ENCODE measurements at regions not wholly inside any gene's neighbourhood (a gene's known extent, or its start where the extent isn't known, plus 50 kb on each side); places are given as distances from the start of the nearest gene placed in this dataset.

DNA sequence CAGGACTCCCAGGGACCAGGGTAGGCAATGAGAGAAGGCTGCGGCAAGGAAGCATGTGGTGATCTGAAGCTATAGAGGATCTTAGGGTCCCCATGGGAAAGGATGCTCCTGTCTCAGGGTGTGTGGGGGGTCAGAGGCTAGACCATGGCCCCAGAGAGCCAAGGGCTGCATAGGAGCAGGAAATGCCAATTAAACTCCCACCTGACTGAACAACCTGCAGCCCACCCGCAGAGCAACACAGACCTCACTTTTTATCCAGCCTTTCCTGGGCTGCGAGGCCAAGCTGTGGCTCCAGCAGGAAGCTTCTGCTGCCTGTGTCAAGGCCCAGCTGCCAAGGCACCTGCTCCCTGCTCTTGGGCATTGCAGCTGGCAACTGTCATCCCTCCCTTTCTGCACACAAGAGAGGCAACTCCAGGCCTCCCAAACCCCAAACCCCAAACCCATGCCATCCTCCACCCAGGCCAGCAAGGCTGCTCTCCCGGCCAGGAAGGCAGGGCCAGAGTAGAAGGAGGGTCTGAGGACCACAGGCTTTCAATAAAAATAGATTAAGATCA is 290.1 kb downstream of the FOXO1 start:
- POLR2A ChIA-PET = no interaction called here
- no peaks in the 10 kb centered on the region for H3K4me1 ChIP-seq (ENCODE audit: control insufficient read depth, insufficient read depth, low read length)
- no TSS peak for BruUV-seq (replicated peaks)
- FAIRE-seq (no peak), DNase-seq (ENCODE audit: low read depth, low spot score) (no peak), ATAC-seq (no peak)
- peaks cover 2% of the 10 kb centered on the region; the same call in 1 of the 3 replicates for H3K9me3 ChIP-seq (replicated peaks; ENCODE audit: control insufficient read depth, insufficient read depth, low read length)
- H3K27ac ChIP-seq (ENCODE audit: control insufficient read depth, insufficient read depth) = no peak overlapping the region
- in situ Hi-C loops (cut with MboI) (no loop called here), intact Hi-C loops (cut with micrococcal nuclease; ENCODE audit: unreplicated experiment) (no loop called here)
- no peaks in the 10 kb centered on the region for H3K36me3 ChIP-seq (ENCODE audit: control insufficient read depth in 2 of 2, insufficient read depth in 2 of 2, low read length in 1 of 2)
- CTCF ChIA-PET = interaction anchor here (0.6 kb wide), 1 partner anchor 51 kb away, joined by 3 read pairs; no protein-coding TSS in a partner anchor
- SMC1A ChIA-PET (ENCODE audit: uncharacterized antibody, unreplicated experiment) = interaction anchor here (1.0 to 1.1 kb wide), 2 partner anchors 12 to 56 kb away, joined by 3 to 4 read pairs; no protein-coding TSS in a partner anchor
- WGBS (ENCODE audit: insufficient coverage, insufficient replicate concordance, low lambda C conversion rate, missing lambda C conversion rate) = 66% methylated on average over 4 of the region's 4 CpGs
- H3K4me2 ChIP-seq (ENCODE audit: control insufficient read depth, insufficient read depth) = no peak overlapping the region
- TF ChIP-seq EED (IDR thresholded peaks at IDR 0.05; ENCODE audit: low read depth) (no peak), IKZF1 (conservative IDR thresholded peaks at IDR 0.05) (no peak), SREBF2 (IDR thresholded peaks at IDR 0.05; ENCODE audit: low read length) (no peak), ESRRA (IDR thresholded peaks at IDR 0.05; ENCODE audit: low read length) (no peak), ZNF622 (IDR thresholded peaks at IDR 0.05) (no peak), SUPT20H (IDR thresholded peaks at IDR 0.05; ENCODE audit: borderline replicate concordance, control insufficient read depth, low read depth, low read length) (no peak), POLR2AphosphoS5 (IDR thresholded peaks at IDR 0.05; ENCODE audit: low read length) (no peak)
- TF ChIP-seq, protein P1, sequence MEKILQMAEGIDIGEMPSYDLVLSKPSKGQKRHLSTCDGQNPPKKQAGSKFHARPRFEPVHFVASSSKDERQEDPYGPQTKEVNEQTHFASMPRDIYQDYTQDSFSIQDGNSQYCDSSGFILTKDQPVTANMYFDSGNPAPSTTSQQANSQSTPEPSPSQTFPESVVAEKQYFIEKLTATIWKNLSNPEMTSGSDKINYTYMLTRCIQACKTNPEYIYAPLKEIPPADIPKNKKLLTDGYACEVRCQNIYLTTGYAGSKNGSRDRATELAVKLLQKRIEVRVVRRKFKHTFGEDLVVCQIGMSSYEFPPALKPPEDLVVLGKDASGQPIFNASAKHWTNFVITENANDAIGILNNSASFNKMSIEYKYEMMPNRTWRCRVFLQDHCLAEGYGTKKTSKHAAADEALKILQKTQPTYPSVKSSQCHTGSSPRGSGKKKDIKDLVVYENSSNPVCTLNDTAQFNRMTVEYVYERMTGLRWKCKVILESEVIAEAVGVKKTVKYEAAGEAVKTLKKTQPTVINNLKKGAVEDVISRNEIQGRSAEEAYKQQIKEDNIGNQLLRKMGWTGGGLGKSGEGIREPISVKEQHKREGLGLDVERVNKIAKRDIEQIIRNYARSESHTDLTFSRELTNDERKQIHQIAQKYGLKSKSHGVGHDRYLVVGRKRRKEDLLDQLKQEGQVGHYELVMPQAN (conservative IDR thresholded peaks at IDR 0.05) = no peak
- H4K20me1 ChIP-seq (ENCODE audit: control insufficient read depth, insufficient read depth) = no peaks in the 10 kb centered on the region
- no peaks in the 10 kb centered on the region for H3K79me2 ChIP-seq (ENCODE audit: control insufficient read depth, insufficient read depth, low read length)
- H3K4me3 ChIP-seq = no peak overlapping the region
- H3K9ac ChIP-seq (ENCODE audit: control insufficient read depth, insufficient read depth, low read length) = no peak overlapping the region
- no peak overlapping the region for H2AFZ ChIP-seq (ENCODE audit: control insufficient read depth, low read depth, low read length)
- no peaks in the 10 kb centered on the region for H3K27me3 ChIP-seq (replicated peaks in 1 of 2; ENCODE audit: control insufficient read depth in 2 of 2, insufficient read depth in 2 of 2, low read length in 1 of 2)
- RAD21 ChIA-PET (ENCODE audit: unreplicated experiment) = no interaction called here
